OCI-LY1 (cell line): ENCODE measurements at regions not wholly inside any gene's neighbourhood (a gene's known extent, or its start where the extent isn't known, plus 50 kb on each side); places are given as distances from the start of the nearest gene placed in this dataset.

Experiments
- H2AFZ ChIP-seq: fragments of 200-600 bp; sonication (generic), shearing (Covaris generic); 2 replicates; pipeline ENCODE4 v1.6.0; 2014; ENCODE audit warnings: antibody characterized with exemption, mild to moderate bottlenecking, low read length
- H3F3A ChIP-seq: fragments of 200-600 bp; sonication (generic), shearing (Covaris generic); 2 replicates; pipeline ENCODE4 v1.6.0; 2014; ENCODE audit warnings: mild to moderate bottlenecking, antibody characterized with exemption, low read length, moderate library complexity; ENCODE audit not compliant: insufficient read depth
- H3K27ac ChIP-seq: fragments of 200-600 bp; sonication (generic); 2 replicates; pipeline ENCODE4 v1.5.1; 2014; ENCODE audit warnings: low read length, mixed run types, mild to moderate bottlenecking, low read depth; ENCODE audit not compliant: poor library complexity, severe bottlenecking
- H3K27me3 ChIP-seq: fragments of 200-600 bp; sonication (generic); 2 replicates; pipeline ENCODE4 v1.6.0; 2014; ENCODE audit warnings: antibody characterized with exemption, mild to moderate bottlenecking, low read length, moderate library complexity; ENCODE audit not compliant: insufficient read depth
- H3K36me3 ChIP-seq: fragments of 200-600 bp; sonication (generic); 2 replicates; pipeline ENCODE4 v1.6.1; 2014; ENCODE audit warnings: mild to moderate bottlenecking, antibody characterized with exemption, low read length, moderate library complexity, mixed read lengths; ENCODE audit not compliant: insufficient read depth
- H3K4me1 ChIP-seq: fragments of 200-600 bp; sonication (generic); 2 replicates; pipeline ENCODE4 v1.5.1; 2014; ENCODE audit warnings: mild to moderate bottlenecking, low read length, moderate library complexity; ENCODE audit not compliant: insufficient read depth, severe bottlenecking
- H3K4me2 ChIP-seq: fragments of 200-600 bp; sonication (generic), shearing (Covaris generic); 2 replicates; pipeline ENCODE4 v1.6.1; 2014; ENCODE audit warnings: low read length
- H3K4me3 ChIP-seq: fragments of 200-600 bp; sonication (generic); 2 replicates; pipeline ENCODE4 v1.5.1; 2014; ENCODE audit warnings: low read length, low read depth, mild to moderate bottlenecking, mixed read lengths; ENCODE audit not compliant: poor library complexity, severe bottlenecking
- H3K79me2 ChIP-seq: fragments of 200-600 bp; shearing (Covaris generic); 2 replicates; pipeline ENCODE4 v1.6.1; 2016; ENCODE audit warnings: mixed run types, low read length, mixed read lengths; ENCODE audit not compliant: insufficient read depth
- H3K9ac ChIP-seq: fragments of 200-600 bp; sonication (generic), shearing (Covaris generic); 2 replicates; pipeline ENCODE4 v1.6.1; 2014; ENCODE audit warnings: mild to moderate bottlenecking, low read length, mixed read lengths
- H3K9me2 ChIP-seq: fragments of 200-600 bp; sonication (generic), shearing (Covaris generic); 2 replicates; pipeline ENCODE4 v1.6.1; 2014; ENCODE audit warnings: low read depth, mild to moderate bottlenecking, low read length, mixed read lengths
- H3K9me3 ChIP-seq: fragments of 200-600 bp; shearing (Covaris generic); 2 replicates; pipeline ENCODE4 v1.6.1; 2014; ENCODE audit warnings: low read length, mixed read lengths
- H4K20me1 ChIP-seq: fragments of 200-600 bp; sonication (generic), shearing (Covaris generic); 2 replicates; pipeline ENCODE4 v1.6.0; 2016; ENCODE audit warnings: mild to moderate bottlenecking, low read length; ENCODE audit not compliant: insufficient read depth
- EZH2 ChIP-seq: fragments of 200-600 bp; sonication (generic), shearing (Covaris generic); IDR thresholded peaks from 2 replicates; pipeline ENCODE4 v1.8.0; 2017; ENCODE audit warnings: borderline replicate concordance, mixed run types, mild to moderate bottlenecking, antibody characterized with exemption, low read length, moderate library complexity, mixed read lengths
- TF ChIP-seq, protein P1 (sequence below): fragments of 200-600 bp; sonication (generic), shearing (Covaris generic); IDR thresholded peaks from 2 replicates; pipeline ENCODE4 v1.5.1; 2017; ENCODE audit warnings: mild to moderate bottlenecking, antibody characterized with exemption, low read length, moderate library complexity, mixed read lengths

DNA sequence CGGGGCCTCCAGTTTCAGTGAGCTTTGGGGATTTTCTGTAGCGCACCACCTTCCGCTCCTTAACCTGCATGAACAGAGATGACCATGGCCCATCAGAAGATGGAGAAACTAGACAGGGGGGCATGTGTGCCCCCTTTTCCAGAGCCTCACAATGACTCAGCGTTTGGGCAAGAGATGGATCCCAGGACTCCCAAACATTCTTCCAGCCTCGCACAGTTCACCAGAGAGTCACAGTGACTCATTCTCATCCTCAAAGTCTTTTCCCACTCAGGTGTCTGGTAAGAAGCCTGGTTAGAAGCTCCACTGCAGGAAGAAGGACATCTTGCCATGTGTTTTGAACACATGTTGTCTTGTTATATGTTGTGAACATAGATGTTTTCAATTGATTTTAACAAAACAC lies 76.2 kb upstream of the FRMD1 start:
- TF ChIP-seq EZH2 = no peak
- TF ChIP-seq, protein P1, sequence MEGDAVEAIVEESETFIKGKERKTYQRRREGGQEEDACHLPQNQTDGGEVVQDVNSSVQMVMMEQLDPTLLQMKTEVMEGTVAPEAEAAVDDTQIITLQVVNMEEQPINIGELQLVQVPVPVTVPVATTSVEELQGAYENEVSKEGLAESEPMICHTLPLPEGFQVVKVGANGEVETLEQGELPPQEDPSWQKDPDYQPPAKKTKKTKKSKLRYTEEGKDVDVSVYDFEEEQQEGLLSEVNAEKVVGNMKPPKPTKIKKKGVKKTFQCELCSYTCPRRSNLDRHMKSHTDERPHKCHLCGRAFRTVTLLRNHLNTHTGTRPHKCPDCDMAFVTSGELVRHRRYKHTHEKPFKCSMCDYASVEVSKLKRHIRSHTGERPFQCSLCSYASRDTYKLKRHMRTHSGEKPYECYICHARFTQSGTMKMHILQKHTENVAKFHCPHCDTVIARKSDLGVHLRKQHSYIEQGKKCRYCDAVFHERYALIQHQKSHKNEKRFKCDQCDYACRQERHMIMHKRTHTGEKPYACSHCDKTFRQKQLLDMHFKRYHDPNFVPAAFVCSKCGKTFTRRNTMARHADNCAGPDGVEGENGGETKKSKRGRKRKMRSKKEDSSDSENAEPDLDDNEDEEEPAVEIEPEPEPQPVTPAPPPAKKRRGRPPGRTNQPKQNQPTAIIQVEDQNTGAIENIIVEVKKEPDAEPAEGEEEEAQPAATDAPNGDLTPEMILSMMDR = no peak
- no peaks in the 10 kb centered on the region for H3F3A ChIP-seq
- H3K27ac ChIP-seq = no peak overlapping the region
- no peak overlapping the region for H3K4me3 ChIP-seq
- H3K27me3 ChIP-seq = peaks cover 11% of the 10 kb centered on the region
- H3K9ac ChIP-seq = no peak overlapping the region
- H3K4me2 ChIP-seq = no peak overlapping the region
- H3K9me2 ChIP-seq = no peaks in the 10 kb centered on the region
- H2AFZ ChIP-seq = no peak overlapping the region
- H3K79me2 ChIP-seq = no peaks in the 10 kb centered on the region
- no peaks in the 10 kb centered on the region for H3K36me3 ChIP-seq
- no peaks in the 10 kb centered on the region for H3K4me1 ChIP-seq
- H4K20me1 ChIP-seq = no peaks in the 10 kb centered on the region
- H3K9me3 ChIP-seq = no peaks in the 10 kb centered on the region

DNA sequence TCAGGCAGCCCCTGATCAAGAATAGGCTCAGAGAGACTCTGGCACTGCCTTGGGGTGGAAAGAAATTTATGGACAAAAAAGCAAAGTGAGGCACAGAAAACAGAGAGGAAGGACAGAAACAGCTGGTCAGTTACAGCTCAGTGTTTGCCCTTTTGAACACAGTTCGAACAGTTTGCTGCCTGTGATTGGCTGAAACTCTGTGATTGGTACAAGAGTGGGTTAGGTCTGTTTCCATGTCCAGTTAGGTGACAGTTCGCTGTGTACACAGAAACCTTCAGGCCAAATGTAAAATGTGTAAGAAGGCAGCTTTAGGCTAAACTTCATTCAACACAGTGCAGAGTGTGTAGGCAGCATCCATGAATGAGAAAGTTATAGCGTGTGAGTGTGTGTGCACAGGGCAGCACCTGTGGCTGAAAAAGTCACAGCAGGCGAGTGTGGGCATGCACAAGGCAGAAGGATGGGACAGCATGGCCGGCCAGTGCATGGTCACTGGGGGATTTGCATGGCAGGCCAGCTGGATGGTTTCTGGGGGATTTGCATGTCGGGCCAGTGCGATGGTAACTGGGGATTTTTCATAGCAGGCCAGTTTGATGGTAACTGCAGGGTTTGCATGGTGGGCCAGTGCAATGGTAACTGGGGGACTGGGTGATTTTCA lies 75.4 kb upstream of the FRMD1 start:
- Histone ChIP-seq H3K9me2 (no peaks in the 10 kb centered on the region), H3K27me3 (peaks cover 11% of the 10 kb centered on the region), H3K9me3 (no peaks in the 10 kb centered on the region)

GRCh38 chr6:168153553-168153952 lies 74.5 kb upstream of the FRMD1 start:
- Histone ChIP-seq H3K27me3 (peaks cover 11% of the 10 kb centered on the region), H3K4me1 (no peaks in the 10 kb centered on the region), H3K4me3 (no peak overlapping the region), H3K36me3 (no peaks in the 10 kb centered on the region), H3K9me2 (no peaks in the 10 kb centered on the region), H3F3A (no peaks in the 10 kb centered on the region), H3K79me2 (no peaks in the 10 kb centered on the region), H3K9me3 (no peaks in the 10 kb centered on the region), H4K20me1 (no peaks in the 10 kb centered on the region), H3K4me2 (no peak overlapping the region), H2AFZ (no peak overlapping the region), H3K27ac (no peak overlapping the region), H3K9ac (no peak overlapping the region)
- TF ChIP-seq, protein P1 = no peak
- no peak for TF ChIP-seq EZH2

More for the DNA sequence above, 75.4 kb upstream of the FRMD1 start:
- Histone ChIP-seq H3K4me1 (no peaks in the 10 kb centered on the region), H2AFZ (no peak overlapping the region), H3K79me2 (no peaks in the 10 kb centered on the region), H3F3A (no peaks in the 10 kb centered on the region), H3K4me3 (no peak overlapping the region), H3K27ac (no peak overlapping the region), H3K36me3 (no peaks in the 10 kb centered on the region), H3K9ac (no peak overlapping the region), H4K20me1 (no peaks in the 10 kb centered on the region), H3K4me2 (no peak overlapping the region)
- TF ChIP-seq, protein P1 = no peak
- TF ChIP-seq EZH2 = no peak
